HCT116 (cell line): ENCODE measurements at regions not wholly inside any gene's neighbourhood (a gene's known extent, or its start where the extent isn't known, plus 50 kb on each side); places are given as distances from the start of the nearest gene placed in this dataset.

ENCODE experiments used
- ATAC-seq: fragments of 200-7000 bp; cut with Tn5 transposase; 2 replicates; pipeline ENCODE4 v1.9.1; 2020; ENCODE audit warnings: mild to moderate bottlenecking, moderate library complexity
- BruUV-seq: library from RNA; stranded (reverse); fragments of 400-500 nt; replicated peaks from 2 replicates; lab custom pipeline; 2021; lab: Mats Ljungman, UMichigan
- CTCF ChIA-PET: fragments of 300-600 bp; sonication (Branson Sonifier 250); formaldehyde crosslinking; loops from one replicate; lab custom pipeline; 2021; ENCODE audit warnings: antibody characterized with exemption; lab: Charles Lee
- POLR2A ChIA-PET: fragments of 300-600, 350-600 bp; sonication (Branson Sonifier 250); formaldehyde crosslinking; loops from one replicate; lab custom pipeline; 2021; ENCODE audit warnings: antibody characterized with exemption; lab: Charles Lee
- RAD21 ChIA-PET, 2 experiments: fragments of 300-600 bp; sonication (Branson Sonifier 250); formaldehyde crosslinking; loops; one replicate each; lab custom pipeline; 2023; ENCODE audit warnings: low total read pairs in 2 of 2; ENCODE audit not compliant: uncharacterized antibody in 2 of 2, unreplicated experiment in 2 of 2, low non-redundant PET in 1 of 2; lab: Charles Lee
- DNase-seq: peaks from one replicate; pipeline ENCODE4 v3.0.0-alpha.2; 2010; ENCODE audit warnings: low read depth, low spot score
- H2AFZ ChIP-seq: fragments of 200-600 bp; shearing (Covaris generic), sonication (generic); 2 replicates; pipeline ENCODE4 v1.6.1; 2017; ENCODE audit warnings: low read depth, mixed run types, mixed read lengths, antibody characterized with exemption, low read length; ENCODE audit not compliant: poor library complexity, severe bottlenecking
- H3K27ac ChIP-seq: 2 replicates; pipeline ENCODE4 v1.5.1; 2012; ENCODE audit warnings: low read depth, low read length
- H3K27me3 ChIP-seq: fragments of 200-600 bp; sonication (generic); 2 replicates; pipeline ENCODE4 v1.6.1; 2016; ENCODE audit warnings: mixed run types, low read length, mixed read lengths; ENCODE audit not compliant: insufficient read depth
- H3K36me3 ChIP-seq, 2 experiments: fragments of 200-500 bp in 1 of 2; fragments of 200-600 bp in 1 of 2; sonication (Bioruptor generic) in 1 of 2; sonication (generic) in 1 of 2; 2 replicates each; pipeline versions ENCODE4 v1.5.1 to v1.6.1; 2014 to 2016; ENCODE audit warnings: low read length in 2 of 2, inconsistent platforms in 1 of 2, mixed read lengths in 1 of 2, mixed run types in 1 of 2; ENCODE audit not compliant: insufficient read depth in 2 of 2, control insufficient read depth in 1 of 2
- H3K4me1 ChIP-seq, 2 experiments: fragments of 200-600 bp in 1 of 2; sonication (generic) in 1 of 2; 2 replicates each; pipeline versions ENCODE4 v1.5.1 to v1.6.1; 2012 to 2017; ENCODE audit warnings: low read length in 2 of 2, inconsistent platforms in 1 of 2, mild to moderate bottlenecking in 1 of 2, mixed read lengths in 1 of 2, mixed run types in 1 of 2, moderate library complexity in 1 of 2; ENCODE audit not compliant: insufficient read depth in 2 of 2, control insufficient read depth in 1 of 2
- H3K4me2 ChIP-seq: fragments of 200-600 bp; sonication (generic); 2 replicates; pipeline ENCODE4 v1.6.1; 2017; ENCODE audit warnings: mixed run types, low read length, mixed read lengths
- H3K4me3 ChIP-seq, 2 experiments: fragments of 200-600 bp in 1 of 2; sonication (generic) in 1 of 2; replicated peaks in 1 of 2; 2 replicates each; pipeline ENCODE4 v1.5.1; 2011 to 2016; ENCODE audit warnings: low read length in 2 of 2, control low read depth in 1 of 2, low read depth in 1 of 2, mild to moderate bottlenecking in 1 of 2, mixed read lengths in 1 of 2, mixed run types in 1 of 2
- H3K79me2 ChIP-seq: fragments of 200-600 bp; sonication (generic); 2 replicates; pipeline ENCODE4 v1.6.1; 2017; ENCODE audit warnings: mild to moderate bottlenecking, mixed run types, low read length, moderate library complexity, mixed read lengths; ENCODE audit not compliant: insufficient read depth
- H3K9ac ChIP-seq: fragments of 200-600 bp; sonication (generic); 2 replicates; pipeline ENCODE4 v1.6.1; 2016; ENCODE audit warnings: low read length, mixed read lengths
- H3K9me2 ChIP-seq: fragments of 200-600 bp; sonication (generic), shearing (Covaris generic); 2 replicates; pipeline ENCODE4 v1.6.1; 2017; ENCODE audit warnings: mixed run types, mild to moderate bottlenecking, moderate library complexity; ENCODE audit not compliant: insufficient read depth
- H3K9me3 ChIP-seq, 2 experiments: fragments of 200-500 bp in 1 of 2; fragments of 200-600 bp in 1 of 2; sonication (Bioruptor generic) in 1 of 2; sonication (generic) in 1 of 2; 2 replicates each; pipeline ENCODE4 v1.6.1; 2014 to 2017; ENCODE audit warnings: low read length in 2 of 2, mixed read lengths in 2 of 2, inconsistent platforms in 1 of 2, low read depth in 1 of 2, mild to moderate bottlenecking in 1 of 2, mixed run types in 1 of 2, moderate library complexity in 1 of 2; ENCODE audit not compliant: control insufficient read depth in 1 of 2, insufficient read depth in 1 of 2
- H4K20me1 ChIP-seq: fragments of 200-600 bp; sonication (generic), shearing (Covaris generic); 2 replicates; pipeline ENCODE4 v1.6.1; 2017; ENCODE audit warnings: mixed run types, mild to moderate bottlenecking, moderate library complexity; ENCODE audit not compliant: insufficient read depth
- JUND ChIP-seq: IDR thresholded peaks from 2 replicates; pipeline ENCODE4 v1.6.1; 2012
- POLR2AphosphoS5 ChIP-seq: IDR thresholded peaks from 2 replicates; pipeline ENCODE4 v1.6.1; 2011; ENCODE audit warnings: mild to moderate bottlenecking, low read depth, low read length, moderate library complexity
- SRF ChIP-seq: IDR thresholded peaks from 2 replicates; pipeline ENCODE4 v1.6.1; 2012; ENCODE audit warnings: low read depth
- TCF7L2 ChIP-seq: IDR thresholded peaks from 2 replicates; pipeline ENCODE4 v1.7.0; 2011; ENCODE audit warnings: borderline replicate concordance, inconsistent platforms; ENCODE audit not compliant: insufficient read depth, insufficient read length; ENCODE audit errors: extremely low read depth
- YY1 ChIP-seq: IDR thresholded peaks from 2 replicates; pipeline ENCODE4 v1.6.1; 2011; ENCODE audit warnings: low read length, low read depth, moderate library complexity, mild to moderate bottlenecking; ENCODE audit not compliant: insufficient replicate concordance; ENCODE audit errors: extremely low read depth
- ZNF274 ChIP-seq: fragments of 200-500 bp; sonication (Bioruptor generic); IDR thresholded peaks from 2 replicates; pipeline ENCODE4 v1.6.1; 2014; ENCODE audit warnings: mild to moderate bottlenecking, low read depth, low read length, inconsistent platforms
- intact Hi-C: fragments of 100-400 bp; cut with micrococcal nuclease; formaldehyde crosslinking; loops from 2 replicates; pipeline ENCODE4 v1.10.0; 2022
- TF ChIP-seq, protein P1 (sequence below): IDR thresholded peaks from 2 replicates; pipeline ENCODE4 v1.6.1; 2012; ENCODE audit warnings: low read depth

DNA sequence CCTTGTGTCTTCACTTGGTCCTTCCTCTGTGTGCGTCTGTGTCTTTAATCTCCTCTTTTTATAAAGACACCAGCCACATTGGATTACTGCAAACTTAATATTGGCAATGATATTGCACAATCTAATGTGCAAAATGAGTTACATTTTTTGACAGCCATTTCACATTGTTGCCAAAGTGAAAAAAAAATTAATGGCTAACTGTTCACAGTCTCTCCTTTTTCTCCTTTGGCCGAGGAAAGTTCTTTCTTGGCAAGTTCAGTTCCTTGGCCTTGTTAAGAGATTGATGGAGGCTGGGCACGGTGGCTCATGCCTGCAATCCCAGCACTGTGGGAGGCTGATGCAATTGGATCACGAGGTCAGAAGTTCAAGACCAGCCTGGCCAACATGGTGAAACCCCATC, 62.2 kb upstream of the ZNF280D start:
- no peaks in the 10 kb centered on the region for H4K20me1 ChIP-seq
- no peaks in the 10 kb centered on the region for H3K9me3 ChIP-seq
- H3K4me1 ChIP-seq: no peaks in the 10 kb centered on the region
- CTCF ChIA-PET: no interaction called here
- DNase-seq (no peak), ATAC-seq (no peak)
- POLR2A ChIA-PET: no interaction called here
- H3K79me2 ChIP-seq: no peaks in the 10 kb centered on the region
- H3K27ac ChIP-seq: no peak overlapping the region
- no peaks in the 10 kb centered on the region for H3K9me2 ChIP-seq
- no peaks in the 10 kb centered on the region for H3K36me3 ChIP-seq
- no peak for TF ChIP-seq TCF7L2
- no peak for TF ChIP-seq JUND
- no peak overlapping the region for H3K9ac ChIP-seq
- RAD21 ChIA-PET: no interaction called here
- no TSS peak for BruUV-seq
- H3K4me2 ChIP-seq: no peak overlapping the region
- no peak overlapping the region for H2AFZ ChIP-seq
- H3K27me3 ChIP-seq: no peaks in the 10 kb centered on the region
- intact Hi-C loops: no loop called here
- no peak overlapping the region for H3K4me3 ChIP-seq

DNA sequence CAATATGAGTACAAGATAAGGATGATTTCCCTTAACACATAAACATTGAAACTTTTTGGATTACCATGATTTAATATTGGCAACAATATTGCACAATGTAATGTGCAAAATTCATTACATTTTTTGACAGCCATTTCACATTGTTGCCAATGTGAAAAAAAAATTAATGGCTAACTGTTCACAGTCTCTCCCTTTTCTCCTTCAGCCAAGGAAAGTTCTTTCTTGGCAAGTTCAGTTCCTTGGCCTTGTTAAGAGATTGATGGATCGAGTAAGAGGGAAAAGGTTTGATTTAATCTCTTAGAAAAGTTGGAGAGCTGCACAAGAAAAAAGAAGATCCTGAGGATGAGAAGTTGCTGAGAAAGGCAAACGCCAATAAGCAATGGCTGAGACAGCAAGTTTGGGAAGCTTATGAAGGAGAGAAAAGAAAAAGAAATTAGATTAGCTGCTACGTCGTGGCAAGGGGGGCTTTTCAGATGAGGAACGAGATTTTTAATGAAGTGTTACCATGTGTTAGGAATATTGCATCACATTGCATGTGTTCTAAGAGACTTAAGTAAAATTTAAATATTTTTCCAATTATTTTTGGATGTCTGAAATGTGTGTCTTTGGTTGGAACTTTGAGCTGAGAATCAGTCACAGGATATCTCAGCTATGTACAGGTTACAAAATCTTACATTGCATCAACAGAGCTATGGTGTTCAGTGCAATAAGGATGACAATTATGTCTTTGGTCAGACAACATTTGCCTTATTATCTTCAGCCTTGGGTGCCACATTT, 61.4 kb upstream of the ZNF280D start:
- intact Hi-C loops: no loop called here
- H3K9me3 ChIP-seq: no peaks in the 10 kb centered on the region
- ChIA-PET POLR2A (interaction anchor here (0.6 to 0.8 kb wide), 2 partner anchors 12 to 555 kb away, joined by 3 read pairs; no protein-coding TSS in a partner anchor), RAD21 (no interaction called here), CTCF (no interaction called here)
- DNase-seq (no peak), ATAC-seq (no peak)
- H3K9ac ChIP-seq: no peak overlapping the region
- no peaks in the 10 kb centered on the region for H3K36me3 ChIP-seq
- no peak overlapping the region for H3K27ac ChIP-seq
- no peak overlapping the region for H3K4me2 ChIP-seq
- no peak overlapping the region for H3K4me3 ChIP-seq
- no peaks in the 10 kb centered on the region for H3K4me1 ChIP-seq
- no peaks in the 10 kb centered on the region for H3K79me2 ChIP-seq
- no peaks in the 10 kb centered on the region for H3K27me3 ChIP-seq
- no peak overlapping the region for H2AFZ ChIP-seq
- H4K20me1 ChIP-seq: no peaks in the 10 kb centered on the region
- BruUV-seq: no TSS peak
- no peaks in the 10 kb centered on the region for H3K9me2 ChIP-seq
- TF ChIP-seq, protein P1, sequence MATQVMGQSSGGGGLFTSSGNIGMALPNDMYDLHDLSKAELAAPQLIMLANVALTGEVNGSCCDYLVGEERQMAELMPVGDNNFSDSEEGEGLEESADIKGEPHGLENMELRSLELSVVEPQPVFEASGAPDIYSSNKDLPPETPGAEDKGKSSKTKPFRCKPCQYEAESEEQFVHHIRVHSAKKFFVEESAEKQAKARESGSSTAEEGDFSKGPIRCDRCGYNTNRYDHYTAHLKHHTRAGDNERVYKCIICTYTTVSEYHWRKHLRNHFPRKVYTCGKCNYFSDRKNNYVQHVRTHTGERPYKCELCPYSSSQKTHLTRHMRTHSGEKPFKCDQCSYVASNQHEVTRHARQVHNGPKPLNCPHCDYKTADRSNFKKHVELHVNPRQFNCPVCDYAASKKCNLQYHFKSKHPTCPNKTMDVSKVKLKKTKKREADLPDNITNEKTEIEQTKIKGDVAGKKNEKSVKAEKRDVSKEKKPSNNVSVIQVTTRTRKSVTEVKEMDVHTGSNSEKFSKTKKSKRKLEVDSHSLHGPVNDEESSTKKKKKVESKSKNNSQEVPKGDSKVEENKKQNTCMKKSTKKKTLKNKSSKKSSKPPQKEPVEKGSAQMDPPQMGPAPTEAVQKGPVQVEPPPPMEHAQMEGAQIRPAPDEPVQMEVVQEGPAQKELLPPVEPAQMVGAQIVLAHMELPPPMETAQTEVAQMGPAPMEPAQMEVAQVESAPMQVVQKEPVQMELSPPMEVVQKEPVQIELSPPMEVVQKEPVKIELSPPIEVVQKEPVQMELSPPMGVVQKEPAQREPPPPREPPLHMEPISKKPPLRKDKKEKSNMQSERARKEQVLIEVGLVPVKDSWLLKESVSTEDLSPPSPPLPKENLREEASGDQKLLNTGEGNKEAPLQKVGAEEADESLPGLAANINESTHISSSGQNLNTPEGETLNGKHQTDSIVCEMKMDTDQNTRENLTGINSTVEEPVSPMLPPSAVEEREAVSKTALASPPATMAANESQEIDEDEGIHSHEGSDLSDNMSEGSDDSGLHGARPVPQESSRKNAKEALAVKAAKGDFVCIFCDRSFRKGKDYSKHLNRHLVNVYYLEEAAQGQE: no peak
- TF ChIP-seq SRF (no peak), ZNF274 (no peak), POLR2AphosphoS5 (no peak), YY1 (no peak)
